ENCODE measurements at regions not wholly inside any gene's neighbourhood (a gene's known extent, or its start where the extent isn't known, plus 50 kb on each side); places are given as distances from the start of the nearest gene placed in this dataset.
A peak's percentile ranks its signal among the peaks of the same experiment; 100 is the strongest.

GRCh38 chr1:194233069-194233468, 1046.7 kb upstream of the B3GALT2 start:
- FAIRE-seq (peak; percentile 44), DNase-seq (no peak)
- Histone ChIP-seq H3K36me3 (ENCODE audit: control insufficient read depth in 2 of 3, insufficient read depth in 3 of 3, low read length in 3 of 3) (no peaks in the 10 kb centered on the region), H3K4me3 (ENCODE audit: low read length in 3 of 3) (no peak overlapping the region), H3K27me3 (ENCODE audit: control insufficient read depth, insufficient read depth, low read length) (no peaks in the 10 kb centered on the region), H3K4me1 (ENCODE audit: control insufficient read depth in 2 of 3, insufficient read depth in 2 of 3, low read depth in 1 of 3, low read length in 3 of 3) (no peaks in the 10 kb centered on the region), H3K9ac (ENCODE audit: low read length in 3 of 3) (no peak overlapping the region), H3K9me3 (ENCODE audit: control insufficient read depth in 2 of 3, insufficient read depth in 1 of 3, low read length in 3 of 3) (no peaks in the 10 kb centered on the region), H3K27ac (ENCODE audit: low read depth in 2 of 2, low read length in 2 of 2) (no peak overlapping the region)
- TF ChIP-seq CTCF (IDR thresholded peaks at IDR 0.05; ENCODE audit: borderline replicate concordance, extremely low read depth, insufficient read depth): no peak
- intact Hi-C loops (cut with DNase I): no loop called here

- no peak for TF ChIP-seq CTCF (IDR thresholded peaks at IDR 0.05; ENCODE audit: borderline replicate concordance, extremely low read depth, insufficient read depth)
- H3K27ac ChIP-seq (ENCODE audit: low read depth in 2 of 2, low read length in 2 of 2): no peak overlapping the region
- no peaks in the 10 kb centered on the region for H3K9me3 ChIP-seq (ENCODE audit: control insufficient read depth in 2 of 3, insufficient read depth in 1 of 3, low read length in 3 of 3)
- H3K9ac ChIP-seq (ENCODE audit: low read length in 3 of 3): no peak overlapping the region
- H3K4me1 ChIP-seq (ENCODE audit: control insufficient read depth in 2 of 3, insufficient read depth in 2 of 3, low read depth in 1 of 3, low read length in 3 of 3): no peaks in the 10 kb centered on the region
- intact Hi-C loops (cut with DNase I): no loop called here
- no peak overlapping the region for H3K4me3 ChIP-seq (ENCODE audit: low read length in 3 of 3)
- H3K27me3 ChIP-seq (ENCODE audit: control insufficient read depth, insufficient read depth, low read length): no peaks in the 10 kb centered on the region
- FAIRE-seq (no peak), DNase-seq (no peak)
- no peaks in the 10 kb centered on the region for H3K36me3 ChIP-seq (ENCODE audit: control insufficient read depth in 2 of 3, insufficient read depth in 3 of 3, low read length in 3 of 3)
These were observed 1044.1 kb upstream of the B3GALT2 start for GRCh38 chr1:194230351-194231144.

GRCh38 chr1:194228427-194228826, 1042.0 kb upstream of the B3GALT2 start:
- Histone ChIP-seq H3K27me3 (ENCODE audit: control insufficient read depth, insufficient read depth, low read length) (no peaks in the 10 kb centered on the region), H3K4me1 (ENCODE audit: control insufficient read depth in 2 of 3, insufficient read depth in 2 of 3, low read depth in 1 of 3, low read length in 3 of 3) (no peaks in the 10 kb centered on the region), H3K36me3 (ENCODE audit: control insufficient read depth in 2 of 3, insufficient read depth in 3 of 3, low read length in 3 of 3) (no peaks in the 10 kb centered on the region), H3K9me3 (ENCODE audit: control insufficient read depth in 2 of 3, insufficient read depth in 1 of 3, low read length in 3 of 3) (no peaks in the 10 kb centered on the region), H3K4me3 (ENCODE audit: low read length in 3 of 3) (no peak overlapping the region), H3K9ac (ENCODE audit: low read length in 3 of 3) (no peak overlapping the region), H3K27ac (ENCODE audit: low read depth in 2 of 2, low read length in 2 of 2) (no peak overlapping the region)
- FAIRE-seq: no peak
- DNase-seq: peak in 2 of 5 donors; percentile 2 to 7
- intact Hi-C loops (cut with DNase I): no loop called here
- TF ChIP-seq CTCF (IDR thresholded peaks at IDR 0.05; ENCODE audit: borderline replicate concordance, extremely low read depth, insufficient read depth): no peak

All from kidney (tissue), 13 donors.